GM23248 (cell line): ENCODE measurements at regions not wholly inside any gene's neighbourhood (a gene's known extent, or its start where the extent isn't known, plus 50 kb on each side); places are given as distances from the start of the nearest gene placed in this dataset.

Source experiments
- DNase-seq: peaks from one replicate; pipeline ENCODE4 v3.0.0-alpha.2; 2015
- H2AFZ ChIP-seq: fragments of 200-600 bp; sonication (generic); 2 replicates; pipeline ENCODE4 v1.6.1; 2016; ENCODE audit warnings: antibody characterized with exemption
- H3F3A ChIP-seq: fragments of 200-600 bp; sonication (generic); 2 replicates; pipeline ENCODE4 v1.6.1; 2016; ENCODE audit warnings: mild to moderate bottlenecking, antibody characterized with exemption, mixed run types; ENCODE audit not compliant: insufficient read depth
- H3K27ac ChIP-seq: fragments of 200-600 bp; sonication (generic); 2 replicates; pipeline ENCODE4 v1.5.1; 2016; ENCODE audit warnings: mild to moderate bottlenecking
- H3K27me3 ChIP-seq: fragments of 200-600 bp; sonication (generic); replicated peaks from 2 replicates; pipeline ENCODE4 v1.6.1; 2016; ENCODE audit warnings: mild to moderate bottlenecking; ENCODE audit not compliant: insufficient read depth
- H3K36me3 ChIP-seq: fragments of 200-600 bp; sonication (generic); 2 replicates; pipeline ENCODE4 v1.6.1; 2016; ENCODE audit warnings: low read depth, mild to moderate bottlenecking
- H3K4me1 ChIP-seq: fragments of 200-600 bp; sonication (generic); 2 replicates; pipeline ENCODE4 v1.6.1; 2016; ENCODE audit warnings: mild to moderate bottlenecking; ENCODE audit not compliant: insufficient read depth
- H3K4me2 ChIP-seq: fragments of 200-600 bp; sonication (generic); one replicate; pipeline ENCODE4 v1.6.1; 2016; ENCODE audit warnings: mild to moderate bottlenecking; ENCODE audit not compliant: unreplicated experiment
- H3K4me3 ChIP-seq: fragments of 200-600 bp; sonication (generic); 2 replicates; pipeline ENCODE4 v1.5.1; 2016; ENCODE audit warnings: mild to moderate bottlenecking
- H3K79me2 ChIP-seq: fragments of 200-600 bp; sonication (generic); 2 replicates; pipeline ENCODE4 v1.6.1; 2016; ENCODE audit warnings: mild to moderate bottlenecking; ENCODE audit not compliant: insufficient read depth
- H3K9ac ChIP-seq: fragments of 200-600 bp; sonication (generic); 2 replicates; pipeline ENCODE4 v1.6.1; 2016; ENCODE audit warnings: mild to moderate bottlenecking
- H3K9me2 ChIP-seq: fragments of 200-600 bp; sonication (generic); 2 replicates; pipeline ENCODE4 v1.6.1; 2016; ENCODE audit warnings: mixed run types, mild to moderate bottlenecking, moderate library complexity; ENCODE audit not compliant: insufficient read depth
- H3K9me3 ChIP-seq: fragments of 200-600 bp; sonication (generic); one replicate; pipeline ENCODE4 v1.6.1; 2017; ENCODE audit warnings: low read depth
- H4K20me1 ChIP-seq: fragments of 200-600 bp; sonication (generic); 2 replicates; pipeline ENCODE4 v1.6.0; 2016; ENCODE audit not compliant: insufficient read depth
- EZH2 ChIP-seq: fragments of 200-600 bp; sonication (generic); IDR thresholded peaks from 2 replicates; pipeline ENCODE4 v1.6.1; 2018; ENCODE audit warnings: antibody characterized with exemption, mild to moderate bottlenecking; ENCODE audit not compliant: insufficient read depth, poor library complexity, severe bottlenecking
- EZH2phosphoT487 ChIP-seq: fragments of 200-600 bp; sonication (generic); IDR thresholded peaks from 2 replicates; pipeline ENCODE4 v1.6.1; 2018; ENCODE audit warnings: antibody characterized with exemption, moderate library complexity, mild to moderate bottlenecking, low read depth; ENCODE audit not compliant: insufficient read depth
- WGBS, 2 experiments: methylation state at CpG; one replicate each; pipeline ENCODE4 v1.1.6; 2015 to 2017; ENCODE audit warnings: low lambda C conversion rate in 2 of 2, low coverage in 1 of 2; ENCODE audit errors: missing lambda C conversion rate in 2 of 2; 5-methylcytosine and 5-hydroxymethylcytosine counted together
- in situ Hi-C: fragments of 300-500 bp; cut with MboI; formaldehyde crosslinking; loops from 2 replicates; pipeline ENCODE4 v1.15.0; 2020

- no peaks in the 10 kb centered on the region for H3K9me2 ChIP-seq
- H4K20me1 ChIP-seq = no peaks in the 10 kb centered on the region
- H3K9me3 ChIP-seq = no peaks in the 10 kb centered on the region
- H3K27ac ChIP-seq = no peak overlapping the region
- in situ Hi-C loops = no loop called here
- H3K79me2 ChIP-seq = no peaks in the 10 kb centered on the region
- no peak overlapping the region for H3K9ac ChIP-seq
- no peaks in the 10 kb centered on the region for H3K36me3 ChIP-seq
- H3K4me3 ChIP-seq = no peak overlapping the region
- no peak for DNase-seq
- no peak overlapping the region for H2AFZ ChIP-seq
- H3K4me2 ChIP-seq = no peak overlapping the region
- TF ChIP-seq EZH2 = no peak
- TF ChIP-seq EZH2phosphoT487 = no peak
- WGBS, 2 experiments = 4 to 6% methylated on average over 3 of the region's 3 CpGs
- no peaks in the 10 kb centered on the region for H3K4me1 ChIP-seq
- no peaks in the 10 kb centered on the region for H3F3A ChIP-seq
- H3K27me3 ChIP-seq = no peaks in the 10 kb centered on the region
Observed at GRCh38 chr13:57353831-57354230, 186.8 kb downstream of the PRR20E start.

- Histone ChIP-seq H3K9me2 (no peaks in the 10 kb centered on the region), H3K27me3 (no peaks in the 10 kb centered on the region), H3K36me3 (no peaks in the 10 kb centered on the region), H3F3A (no peaks in the 10 kb centered on the region), H3K9me3 (peaks cover 4% of the 10 kb centered on the region), H3K4me1 (no peaks in the 10 kb centered on the region), H3K4me3 (no peak overlapping the region), H4K20me1 (no peaks in the 10 kb centered on the region), H3K4me2 (no peak overlapping the region), H3K79me2 (no peaks in the 10 kb centered on the region), H3K9ac (no peak overlapping the region), H3K27ac (no peak overlapping the region), H2AFZ (no peak overlapping the region)
- in situ Hi-C loops = no loop called here
- DNase-seq = no peak
- no peak for TF ChIP-seq EZH2
- TF ChIP-seq EZH2phosphoT487 = no peak
- 4% methylated on average over 2 of the region's 2 CpGs for WGBS, 2 experiments
Observed at GRCh38 chr13:57375876-57376275, 208.9 kb downstream of the PRR20E start.

GRCh38 chr13:57408312-57408711 is 223.2 kb upstream of the PCDH17 start:
- no peak for TF ChIP-seq EZH2phosphoT487
- no peak for TF ChIP-seq EZH2
- Histone ChIP-seq H3K36me3 (no peaks in the 10 kb centered on the region), H3K9me3 (no peaks in the 10 kb centered on the region), H3F3A (no peaks in the 10 kb centered on the region), H3K9ac (no peak overlapping the region), H3K9me2 (no peaks in the 10 kb centered on the region), H3K4me2 (no peak overlapping the region), H4K20me1 (no peaks in the 10 kb centered on the region), H3K27me3 (no peaks in the 10 kb centered on the region), H3K27ac (no peak overlapping the region), H3K4me1 (no peaks in the 10 kb centered on the region), H2AFZ (no peak overlapping the region), H3K79me2 (no peaks in the 10 kb centered on the region), H3K4me3 (no peak overlapping the region)
- DNase-seq = no peak
- in situ Hi-C loops = no loop called here
- 56 to 67% methylated on average over 2 of the region's 2 CpGs for WGBS, 2 experiments

- Histone ChIP-seq H3K79me2 (no peaks in the 10 kb centered on the region), H3K36me3 (no peaks in the 10 kb centered on the region), H3K4me2 (no peak overlapping the region), H3K9ac (no peak overlapping the region), H3K9me3 (no peaks in the 10 kb centered on the region), H3K27ac (no peak overlapping the region), H3K9me2 (no peaks in the 10 kb centered on the region), H2AFZ (no peak overlapping the region), H3K27me3 (no peaks in the 10 kb centered on the region), H3K4me3 (no peak overlapping the region), H4K20me1 (no peaks in the 10 kb centered on the region), H3F3A (no peaks in the 10 kb centered on the region), H3K4me1 (no peaks in the 10 kb centered on the region)
- no peak for DNase-seq
- in situ Hi-C loops = no loop called here
- TF ChIP-seq EZH2phosphoT487 (no peak), EZH2 (no peak)
Observed at GRCh38 chr13:57409121-57409520, 222.4 kb upstream of the PCDH17 start.

- Histone ChIP-seq H3K27ac (no peak overlapping the region), H3F3A (no peaks in the 10 kb centered on the region), H3K27me3 (no peaks in the 10 kb centered on the region), H3K4me1 (no peaks in the 10 kb centered on the region), H3K9me3 (no peaks in the 10 kb centered on the region), H2AFZ (no peak overlapping the region), H3K79me2 (no peaks in the 10 kb centered on the region), H3K9me2 (no peaks in the 10 kb centered on the region), H3K9ac (no peak overlapping the region), H3K4me2 (no peak overlapping the region), H4K20me1 (no peaks in the 10 kb centered on the region), H3K36me3 (no peaks in the 10 kb centered on the region), H3K4me3 (no peak overlapping the region)
- DNase-seq = no peak
- 10 to 33% methylated on average over 1 of the region's 1 CpG for WGBS, 2 experiments
- in situ Hi-C loops = no loop called here
- TF ChIP-seq EZH2phosphoT487 = no peak
- TF ChIP-seq EZH2 = no peak
Observed at GRCh38 chr13:57409656-57410055, 221.9 kb upstream of the PCDH17 start.
